ENCODE measurements at regions not wholly inside any gene's neighbourhood (a gene's known extent, or its start where the extent isn't known, plus 50 kb on each side); places are given as distances from the start of the nearest gene placed in this dataset.

DNA sequence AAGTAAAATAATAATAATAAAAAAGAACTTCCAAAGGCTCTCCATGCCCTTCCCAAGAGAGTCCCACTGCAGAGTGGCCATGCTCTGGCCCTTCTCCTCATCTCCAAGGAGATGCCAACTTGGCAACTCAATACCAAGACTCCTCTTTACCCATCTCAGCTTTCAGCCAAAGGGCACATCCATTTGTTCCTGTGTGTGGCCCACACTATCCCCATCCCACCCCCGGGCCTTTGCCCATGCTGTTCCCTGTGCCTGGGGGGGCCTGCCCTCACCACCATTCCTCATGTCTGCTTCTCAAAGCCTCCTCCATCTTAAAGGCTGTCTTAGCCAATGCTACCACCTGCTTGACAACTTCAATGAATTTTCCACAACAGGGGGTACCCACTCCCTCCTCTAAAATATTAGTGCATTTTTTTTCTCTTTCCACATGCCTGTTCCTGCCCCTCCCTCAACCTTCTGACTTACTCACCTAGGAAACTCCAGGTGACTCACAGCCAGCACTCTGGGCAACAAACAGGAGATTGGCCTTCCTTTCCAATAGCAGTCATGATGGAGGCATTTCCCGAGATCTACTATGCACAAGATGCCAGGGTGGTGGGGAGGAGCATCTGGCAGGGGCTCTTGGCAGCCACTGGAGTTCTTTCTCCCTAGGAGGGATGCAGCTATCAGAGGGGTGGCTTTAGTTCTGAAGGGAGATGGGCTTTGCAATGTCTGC is 109.4 kb upstream of the SMAD3 start:
- Histone ChIP-seq H3K9me3 (ENCODE audit: low read length) (no peaks in the 10 kb centered on the region), H3K9me2 (ENCODE audit: low read depth, low read length) (no peaks in the 10 kb centered on the region), H3K4me2 (ENCODE audit: low read length) (no peak overlapping the region), H2AFZ (ENCODE audit: low read length) (no peak overlapping the region), H3K4me3 (ENCODE audit: low read depth, low read length, poor library complexity, severe bottlenecking) (no peak overlapping the region), H3K4me1 (ENCODE audit: insufficient read depth, low read length, severe bottlenecking) (peaks cover 17% of the 10 kb centered on the region), H3K27ac (ENCODE audit: low read depth, low read length, poor library complexity, severe bottlenecking) (no peak overlapping the region), H3K36me3 (ENCODE audit: insufficient read depth, low read length) (no peaks in the 10 kb centered on the region), H4K20me1 (ENCODE audit: insufficient read depth, low read length) (no peaks in the 10 kb centered on the region), H3K9ac (ENCODE audit: low read length) (no peak overlapping the region), H3K27me3 (ENCODE audit: insufficient read depth, low read length) (no peaks in the 10 kb centered on the region), H3K79me2 (ENCODE audit: insufficient read depth, low read length) (no peaks in the 10 kb centered on the region), H3F3A (ENCODE audit: insufficient read depth, low read length) (no peaks in the 10 kb centered on the region)
- TF ChIP-seq, protein P1, sequence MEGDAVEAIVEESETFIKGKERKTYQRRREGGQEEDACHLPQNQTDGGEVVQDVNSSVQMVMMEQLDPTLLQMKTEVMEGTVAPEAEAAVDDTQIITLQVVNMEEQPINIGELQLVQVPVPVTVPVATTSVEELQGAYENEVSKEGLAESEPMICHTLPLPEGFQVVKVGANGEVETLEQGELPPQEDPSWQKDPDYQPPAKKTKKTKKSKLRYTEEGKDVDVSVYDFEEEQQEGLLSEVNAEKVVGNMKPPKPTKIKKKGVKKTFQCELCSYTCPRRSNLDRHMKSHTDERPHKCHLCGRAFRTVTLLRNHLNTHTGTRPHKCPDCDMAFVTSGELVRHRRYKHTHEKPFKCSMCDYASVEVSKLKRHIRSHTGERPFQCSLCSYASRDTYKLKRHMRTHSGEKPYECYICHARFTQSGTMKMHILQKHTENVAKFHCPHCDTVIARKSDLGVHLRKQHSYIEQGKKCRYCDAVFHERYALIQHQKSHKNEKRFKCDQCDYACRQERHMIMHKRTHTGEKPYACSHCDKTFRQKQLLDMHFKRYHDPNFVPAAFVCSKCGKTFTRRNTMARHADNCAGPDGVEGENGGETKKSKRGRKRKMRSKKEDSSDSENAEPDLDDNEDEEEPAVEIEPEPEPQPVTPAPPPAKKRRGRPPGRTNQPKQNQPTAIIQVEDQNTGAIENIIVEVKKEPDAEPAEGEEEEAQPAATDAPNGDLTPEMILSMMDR (IDR thresholded peaks at IDR 0.05; ENCODE audit: low read length): no peak
- no peak for TF ChIP-seq EZH2 (IDR thresholded peaks at IDR 0.05; ENCODE audit: borderline replicate concordance, low read length)

DNA sequence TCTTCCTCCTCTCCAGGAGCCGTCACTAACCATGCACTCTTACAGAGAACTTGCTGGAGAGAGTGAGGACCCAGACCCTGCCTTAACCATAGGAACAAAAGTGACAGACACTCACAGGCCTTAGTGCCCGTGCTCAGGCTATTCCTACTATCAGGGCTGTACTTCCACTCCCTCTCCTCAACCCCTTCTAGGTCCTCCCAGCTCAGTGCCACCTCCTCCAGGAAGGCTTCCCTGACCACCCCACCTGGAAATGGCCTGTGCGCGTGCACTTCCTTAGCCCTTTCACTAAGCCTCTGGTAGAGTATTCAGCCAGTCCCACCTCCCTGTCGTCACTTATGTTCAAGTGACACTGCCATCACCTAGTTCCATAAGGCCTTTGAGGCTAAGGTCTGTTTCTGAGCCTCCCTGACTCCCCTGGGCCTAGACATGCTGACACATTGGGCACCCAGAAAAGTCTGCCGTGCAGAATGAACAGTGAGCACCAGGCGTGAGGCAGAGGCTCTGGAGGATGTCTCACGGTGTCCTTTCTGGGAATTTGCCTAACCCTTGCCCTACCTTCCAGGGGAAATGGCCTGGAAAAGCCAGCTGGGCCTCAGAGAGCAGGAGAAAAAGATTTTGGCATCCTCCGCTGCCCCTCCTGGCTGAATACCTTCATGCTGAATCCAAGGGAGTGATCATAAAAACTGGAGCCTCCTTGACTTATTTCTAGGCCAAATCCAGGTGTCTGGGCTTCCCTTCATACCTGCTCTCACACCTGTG is 108.6 kb upstream of the SMAD3 start:
- H3K4me2 ChIP-seq (ENCODE audit: low read length): no peak overlapping the region
- H3K9me3 ChIP-seq (ENCODE audit: low read length): no peaks in the 10 kb centered on the region
- no peaks in the 10 kb centered on the region for H3K79me2 ChIP-seq (ENCODE audit: insufficient read depth, low read length)
- no peak for TF ChIP-seq EZH2 (IDR thresholded peaks at IDR 0.05; ENCODE audit: borderline replicate concordance, low read length)
- TF ChIP-seq, protein P1 (IDR thresholded peaks at IDR 0.05; ENCODE audit: low read length): no peak
- H3K9me2 ChIP-seq (ENCODE audit: low read depth, low read length): no peaks in the 10 kb centered on the region
- no peak overlapping the region for H3K9ac ChIP-seq (ENCODE audit: low read length)
- H3K4me3 ChIP-seq (ENCODE audit: low read depth, low read length, poor library complexity, severe bottlenecking): no peak overlapping the region
- H4K20me1 ChIP-seq (ENCODE audit: insufficient read depth, low read length): no peaks in the 10 kb centered on the region
- no peak overlapping the region for H3K27ac ChIP-seq (ENCODE audit: low read depth, low read length, poor library complexity, severe bottlenecking)
- H3F3A ChIP-seq (ENCODE audit: insufficient read depth, low read length): no peaks in the 10 kb centered on the region
- peaks cover 13% of the 10 kb centered on the region for H3K4me1 ChIP-seq (ENCODE audit: insufficient read depth, low read length, severe bottlenecking)
- no peaks in the 10 kb centered on the region for H3K27me3 ChIP-seq (ENCODE audit: insufficient read depth, low read length)
- H2AFZ ChIP-seq (ENCODE audit: low read length): no peak overlapping the region
- no peaks in the 10 kb centered on the region for H3K36me3 ChIP-seq (ENCODE audit: insufficient read depth, low read length)

GRCh38 chr15:66957431-66957720 is 108.0 kb upstream of the SMAD3 start:
- no peak overlapping the region for H3K4me3 ChIP-seq (ENCODE audit: low read depth, low read length, poor library complexity, severe bottlenecking)
- no peak overlapping the region for H3K9ac ChIP-seq (ENCODE audit: low read length)
- no peak overlapping the region for H2AFZ ChIP-seq (ENCODE audit: low read length)
- no peaks in the 10 kb centered on the region for H3K9me2 ChIP-seq (ENCODE audit: low read depth, low read length)
- H3K4me1 ChIP-seq (ENCODE audit: insufficient read depth, low read length, severe bottlenecking): peaks cover 8% of the 10 kb centered on the region
- H3F3A ChIP-seq (ENCODE audit: insufficient read depth, low read length): no peaks in the 10 kb centered on the region
- no peaks in the 10 kb centered on the region for H3K36me3 ChIP-seq (ENCODE audit: insufficient read depth, low read length)
- no peaks in the 10 kb centered on the region for H3K27me3 ChIP-seq (ENCODE audit: insufficient read depth, low read length)
- no peaks in the 10 kb centered on the region for H3K9me3 ChIP-seq (ENCODE audit: low read length)
- no peaks in the 10 kb centered on the region for H3K79me2 ChIP-seq (ENCODE audit: insufficient read depth, low read length)
- no peaks in the 10 kb centered on the region for H4K20me1 ChIP-seq (ENCODE audit: insufficient read depth, low read length)
- no peak overlapping the region for H3K4me2 ChIP-seq (ENCODE audit: low read length)
- TF ChIP-seq, protein P1 (IDR thresholded peaks at IDR 0.05; ENCODE audit: low read length): no peak
- TF ChIP-seq EZH2 (IDR thresholded peaks at IDR 0.05; ENCODE audit: borderline replicate concordance, low read length): no peak
- H3K27ac ChIP-seq (ENCODE audit: low read depth, low read length, poor library complexity, severe bottlenecking): no peak overlapping the region
